ENCODE measurements at regions not wholly inside any gene's neighbourhood (a gene's known extent, or its start where the extent isn't known, plus 50 kb on each side); places are given as distances from the start of the nearest gene placed in this dataset.

DNA sequence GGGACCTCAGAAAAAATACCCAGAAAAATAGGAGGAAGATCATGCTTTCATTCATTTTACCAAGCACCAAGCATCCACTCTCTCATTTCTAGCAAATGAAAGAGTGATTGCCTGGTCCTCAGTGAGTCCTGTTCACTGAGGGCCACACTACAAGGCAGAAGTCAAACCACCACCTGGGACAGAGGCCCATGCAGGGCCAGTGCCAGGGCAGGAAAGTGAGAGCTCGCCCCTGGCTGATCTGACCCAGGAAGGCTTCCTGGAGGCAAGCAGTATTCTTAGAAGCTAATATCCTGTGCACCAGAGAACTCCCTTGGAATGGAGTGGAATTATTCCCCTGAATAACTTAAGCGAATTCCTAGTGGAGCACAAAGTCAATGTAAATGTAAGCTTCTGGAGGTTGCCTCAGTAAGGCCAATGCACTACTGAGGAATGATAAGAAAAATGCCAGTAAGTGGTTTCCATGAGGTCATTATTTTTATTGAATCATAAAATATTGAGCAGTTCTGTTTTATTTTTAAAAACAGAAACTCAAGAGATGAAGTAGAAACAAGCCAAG, 191.6 kb upstream of the ID2 start:
- Histone ChIP-seq H3K79me2 (ENCODE audit: control insufficient read depth, low read length) (no peaks in the 10 kb centered on the region), H3K9me2 (replicated peaks; ENCODE audit: control insufficient read depth, low read length) (no peaks in the 10 kb centered on the region), H4K20me1 (ENCODE audit: control insufficient read depth, insufficient read depth, low read depth, low read length) (no peaks in the 10 kb centered on the region), H3K36me3 (ENCODE audit: control insufficient read depth, low read length) (no peaks in the 10 kb centered on the region), H3K4me3 (ENCODE audit: low read length) (no peak overlapping the region), H3K4me2 (ENCODE audit: low read length) (no peak overlapping the region), H3F3A (ENCODE audit: control insufficient read depth, insufficient read depth) (peaks cover 5% of the 10 kb centered on the region; the same call in 1 of the 2 replicates), H3K4me1 (ENCODE audit: control insufficient read depth, low read length) (peaks cover 17% of the 10 kb centered on the region), H3K9me3 (ENCODE audit: control insufficient read depth, insufficient read depth, low read length) (no peaks in the 10 kb centered on the region), H3K27ac (ENCODE audit: low read depth, low read length) (no peak overlapping the region), H3K27me3 (ENCODE audit: control insufficient read depth, low read length) (no peaks in the 10 kb centered on the region)
- no peak for TF ChIP-seq EZH2phosphoT487 (IDR thresholded peaks at IDR 0.05; ENCODE audit: borderline replicate concordance, low read length)
- TF ChIP-seq, protein P1, sequence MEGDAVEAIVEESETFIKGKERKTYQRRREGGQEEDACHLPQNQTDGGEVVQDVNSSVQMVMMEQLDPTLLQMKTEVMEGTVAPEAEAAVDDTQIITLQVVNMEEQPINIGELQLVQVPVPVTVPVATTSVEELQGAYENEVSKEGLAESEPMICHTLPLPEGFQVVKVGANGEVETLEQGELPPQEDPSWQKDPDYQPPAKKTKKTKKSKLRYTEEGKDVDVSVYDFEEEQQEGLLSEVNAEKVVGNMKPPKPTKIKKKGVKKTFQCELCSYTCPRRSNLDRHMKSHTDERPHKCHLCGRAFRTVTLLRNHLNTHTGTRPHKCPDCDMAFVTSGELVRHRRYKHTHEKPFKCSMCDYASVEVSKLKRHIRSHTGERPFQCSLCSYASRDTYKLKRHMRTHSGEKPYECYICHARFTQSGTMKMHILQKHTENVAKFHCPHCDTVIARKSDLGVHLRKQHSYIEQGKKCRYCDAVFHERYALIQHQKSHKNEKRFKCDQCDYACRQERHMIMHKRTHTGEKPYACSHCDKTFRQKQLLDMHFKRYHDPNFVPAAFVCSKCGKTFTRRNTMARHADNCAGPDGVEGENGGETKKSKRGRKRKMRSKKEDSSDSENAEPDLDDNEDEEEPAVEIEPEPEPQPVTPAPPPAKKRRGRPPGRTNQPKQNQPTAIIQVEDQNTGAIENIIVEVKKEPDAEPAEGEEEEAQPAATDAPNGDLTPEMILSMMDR (IDR thresholded peaks at IDR 0.05; ENCODE audit: low read depth, low read length, poor library complexity, severe bottlenecking): no peak

DNA sequence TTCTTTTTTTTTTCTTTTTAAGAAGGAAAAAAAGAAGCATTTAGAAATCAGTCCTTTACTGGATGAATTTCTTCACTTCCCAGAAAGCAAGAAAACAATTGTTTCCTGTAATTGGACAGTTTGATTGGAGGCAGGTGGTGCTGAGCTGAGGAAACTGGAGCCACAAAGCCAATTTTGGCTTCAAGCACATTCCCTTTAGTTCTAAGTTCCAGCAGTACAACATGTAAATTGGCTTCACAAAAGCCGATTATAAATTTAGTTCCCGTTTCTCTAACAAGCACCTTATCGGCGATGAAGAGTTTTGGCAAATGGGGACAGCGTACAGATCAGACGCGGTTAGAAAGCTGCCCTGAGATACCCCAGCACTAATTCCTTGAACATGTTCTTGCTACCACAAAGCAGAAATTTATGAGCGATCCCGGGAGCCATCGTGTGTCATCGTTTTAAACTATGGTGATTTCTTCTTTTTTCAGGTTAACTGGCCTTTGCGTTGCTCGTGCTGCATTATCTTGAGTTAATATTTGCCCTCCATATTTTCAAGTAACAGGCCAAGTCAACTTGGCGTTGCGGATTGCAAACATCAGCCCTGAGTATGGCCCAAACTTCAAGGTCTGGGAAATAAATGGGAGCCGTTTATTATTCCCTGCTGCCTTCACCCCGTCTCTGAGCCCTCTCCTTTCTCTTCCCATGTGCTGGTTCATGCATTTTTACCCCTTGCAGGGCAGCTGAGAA, 190.4 kb upstream of the ID2 start:
- TF ChIP-seq EZH2phosphoT487 (IDR thresholded peaks at IDR 0.05; ENCODE audit: borderline replicate concordance, low read length): no peak
- TF ChIP-seq, protein P1 (IDR thresholded peaks at IDR 0.05; ENCODE audit: low read depth, low read length, poor library complexity, severe bottlenecking): no peak
- H3K4me3 ChIP-seq (ENCODE audit: low read length): no peak overlapping the region
- H3F3A ChIP-seq (ENCODE audit: control insufficient read depth, insufficient read depth): peaks cover 5% of the 10 kb centered on the region; the same call in 1 of the 2 replicates
- no peaks in the 10 kb centered on the region for H3K9me3 ChIP-seq (ENCODE audit: control insufficient read depth, insufficient read depth, low read length)
- H3K4me2 ChIP-seq (ENCODE audit: low read length): no peak overlapping the region
- no peak overlapping the region for H3K27ac ChIP-seq (ENCODE audit: low read depth, low read length)
- H3K27me3 ChIP-seq (ENCODE audit: control insufficient read depth, low read length): no peaks in the 10 kb centered on the region
- peaks cover 10% of the 10 kb centered on the region for H3K4me1 ChIP-seq (ENCODE audit: control insufficient read depth, low read length)
- no peaks in the 10 kb centered on the region for H3K36me3 ChIP-seq (ENCODE audit: control insufficient read depth, low read length)
- H4K20me1 ChIP-seq (ENCODE audit: control insufficient read depth, insufficient read depth, low read depth, low read length): no peaks in the 10 kb centered on the region
- no peaks in the 10 kb centered on the region for H3K9me2 ChIP-seq (replicated peaks; ENCODE audit: control insufficient read depth, low read length)
- H3K79me2 ChIP-seq (ENCODE audit: control insufficient read depth, low read length): no peaks in the 10 kb centered on the region

DNA sequence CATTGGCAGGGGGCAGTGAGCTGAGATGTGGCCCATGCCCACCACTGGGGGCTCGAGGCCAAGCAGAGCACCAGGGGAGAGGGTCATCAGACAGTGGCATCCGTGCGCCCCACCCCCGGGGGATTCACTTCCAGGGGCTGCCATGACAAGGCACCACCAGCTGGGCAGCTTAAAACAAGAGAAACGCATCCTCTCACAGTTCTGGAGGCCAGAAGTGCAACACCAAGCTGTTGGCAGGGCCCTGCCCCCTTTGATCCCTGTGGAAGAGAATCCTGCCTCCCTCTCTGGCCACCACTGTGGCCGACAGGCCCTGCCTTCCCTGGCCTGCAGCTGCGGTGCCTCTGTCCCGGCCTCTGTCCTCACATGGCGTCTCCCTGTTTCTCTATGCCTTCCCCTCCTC, 187.7 kb upstream of the ID2 start:
- Histone ChIP-seq H4K20me1 (ENCODE audit: control insufficient read depth, insufficient read depth, low read depth, low read length) (no peaks in the 10 kb centered on the region), H3K36me3 (ENCODE audit: control insufficient read depth, low read length) (no peaks in the 10 kb centered on the region), H3K4me3 (ENCODE audit: low read length) (no peak overlapping the region), H3K9me3 (ENCODE audit: control insufficient read depth, insufficient read depth, low read length) (no peaks in the 10 kb centered on the region), H3K27ac (ENCODE audit: low read depth, low read length) (no peak overlapping the region), H3K27me3 (ENCODE audit: control insufficient read depth, low read length) (no peaks in the 10 kb centered on the region), H3K4me2 (ENCODE audit: low read length) (no peak overlapping the region), H3K9me2 (replicated peaks; ENCODE audit: control insufficient read depth, low read length) (no peaks in the 10 kb centered on the region), H3F3A (ENCODE audit: control insufficient read depth, insufficient read depth) (peaks cover 5% of the 10 kb centered on the region; the same call in 1 of the 2 replicates), H3K4me1 (ENCODE audit: control insufficient read depth, low read length) (no peaks in the 10 kb centered on the region), H3K79me2 (ENCODE audit: control insufficient read depth, low read length) (no peaks in the 10 kb centered on the region)
- TF ChIP-seq, protein P1 (IDR thresholded peaks at IDR 0.05; ENCODE audit: low read depth, low read length, poor library complexity, severe bottlenecking): no peak
- TF ChIP-seq EZH2phosphoT487 (IDR thresholded peaks at IDR 0.05; ENCODE audit: borderline replicate concordance, low read length): no peak

Data from DOHH2 (cell line).